ENCODE measurements at regions not wholly inside any gene's neighbourhood (a gene's known extent, or its start where the extent isn't known, plus 50 kb on each side); places are given as distances from the start of the nearest gene placed in this dataset.

GRCh38 chr7:17722798-17723197 lies 217.5 kb downstream of the SNX13 start:
- Histone ChIP-seq H2AFZ (ENCODE audit: low read depth) (no peak overlapping the region), H3K9me2 (no peaks in the 10 kb centered on the region), H3K4me1 (ENCODE audit: control insufficient read depth in 1 of 2, insufficient read depth in 2 of 2, low read depth in 1 of 2, low read length in 1 of 2) (no peaks in the 10 kb centered on the region), H3K27me3 (ENCODE audit: insufficient read depth) (peaks cover 19% of the 10 kb centered on the region; the same call in 1 of the 2 replicates), H3K4me2 (no peak overlapping the region), H3K9me3 (no peaks in the 10 kb centered on the region), H3K79me2 (ENCODE audit: insufficient read depth) (no peaks in the 10 kb centered on the region), H3K27ac (ENCODE audit: low read depth in 2 of 2, low read length in 1 of 2) (no peak overlapping the region), H4K20me1 (ENCODE audit: insufficient read depth) (no peaks in the 10 kb centered on the region), H3F3A (replicated peaks; ENCODE audit: insufficient read depth) (no peaks in the 10 kb centered on the region), H3K9ac (no peak overlapping the region), H3K4me3 (ENCODE audit: low read depth in 2 of 2, low read length in 1 of 2) (no peak overlapping the region), H3K36me3 (replicated peaks in 1 of 2; ENCODE audit: control insufficient read depth in 1 of 2, insufficient read depth in 2 of 2, low read length in 1 of 2) (no peaks in the 10 kb centered on the region)
- POLR2A ChIA-PET = no interaction called here
- 21% methylated on average over 2 of the region's 2 CpGs for WGBS (ENCODE audit: low lambda C conversion rate)
- no peak for DNase-seq
- CTCF ChIA-PET = interaction anchor here (4.4 kb wide), 1 partner anchor 17 kb away, joined by 16 read pairs; no protein-coding TSS in a partner anchor
- TF ChIP-seq JUND (IDR thresholded peaks at IDR 0.05) (no peak), USF1 (IDR thresholded peaks at IDR 0.05; ENCODE audit: borderline replicate concordance, low read depth) (no peak), ZBTB33 (IDR thresholded peaks at IDR 0.05; ENCODE audit: borderline replicate concordance, low read depth) (no peak), TAF1 (IDR thresholded peaks at IDR 0.05; ENCODE audit: borderline replicate concordance, low read depth, low read length) (no peak), NFIC (IDR thresholded peaks at IDR 0.05; ENCODE audit: borderline replicate concordance) (no peak), TEAD4 (IDR thresholded peaks at IDR 0.05; ENCODE audit: borderline replicate concordance, insufficient read depth) (no peak), POLR2AphosphoS5 (IDR thresholded peaks at IDR 0.05; ENCODE audit: low read depth, low read length) (no peak), FOXJ3 (CRISPR knock-in tag; IDR thresholded peaks at IDR 0.05) (no peak), EP300 (IDR thresholded peaks at IDR 0.05; ENCODE audit: borderline replicate concordance in 1 of 2, low read depth in 1 of 2, low read length in 1 of 2) (no peak), MXI1 (IDR thresholded peaks at IDR 0.05; ENCODE audit: low read depth, low read length) (no peak), MEF2A (IDR thresholded peaks at IDR 0.05; ENCODE audit: borderline replicate concordance, low read depth) (no peak), GABPA (IDR thresholded peaks at IDR 0.05; ENCODE audit: low read depth) (no peak), CHD2 (IDR thresholded peaks at IDR 0.05; ENCODE audit: low read length, partially characterized antibody) (no peak), ELF1 (IDR thresholded peaks at IDR 0.05) (no peak), RXRA (IDR thresholded peaks at IDR 0.05; ENCODE audit: borderline replicate concordance, low read depth) (no peak), RAD21 (IDR thresholded peaks at IDR 0.05; ENCODE audit: low read length) (no peak)
- TF ChIP-seq, protein P1, sequence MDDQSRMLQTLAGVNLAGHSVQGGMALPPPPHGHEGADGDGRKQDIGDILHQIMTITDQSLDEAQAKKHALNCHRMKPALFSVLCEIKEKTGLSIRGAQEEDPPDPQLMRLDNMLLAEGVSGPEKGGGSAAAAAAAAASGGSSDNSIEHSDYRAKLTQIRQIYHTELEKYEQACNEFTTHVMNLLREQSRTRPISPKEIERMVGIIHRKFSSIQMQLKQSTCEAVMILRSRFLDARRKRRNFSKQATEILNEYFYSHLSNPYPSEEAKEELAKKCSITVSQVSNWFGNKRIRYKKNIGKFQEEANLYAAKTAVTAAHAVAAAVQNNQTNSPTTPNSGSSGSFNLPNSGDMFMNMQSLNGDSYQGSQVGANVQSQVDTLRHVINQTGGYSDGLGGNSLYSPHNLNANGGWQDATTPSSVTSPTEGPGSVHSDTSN (IDR thresholded peaks at IDR 0.05) = no peak

Measured in SK-N-SH (cell line).